Lower leg skin (tissue), 3 donors: ENCODE measurements at regions not wholly inside any gene's neighbourhood (a gene's known extent, or its start where the extent isn't known, plus 50 kb on each side); places are given as distances from the start of the nearest gene placed in this dataset.

Source experiments
- POLR2A ChIP-seq, 2 donors: fragments of 450-650 bp; IDR thresholded peaks; one replicate each; pipeline ENCODE4 v1.6.1; 2016 to 2017; ENCODE audit warnings: antibody characterized with exemption in 2 of 2, mild to moderate bottlenecking in 1 of 2, moderate library complexity in 1 of 2
- TF ChIP-seq, protein P1 (sequence below), 3 donors: fragments of 450-650 bp; IDR thresholded peaks; one replicate each; pipeline ENCODE4 v1.5.1; 2016; ENCODE audit warnings: antibody characterized with exemption in 3 of 3, mild to moderate bottlenecking in 3 of 3, moderate library complexity in 2 of 3

GRCh38 chr13:87398047-87398446, 273.1 kb upstream of the SLITRK5 start:
- TF ChIP-seq, protein P1, sequence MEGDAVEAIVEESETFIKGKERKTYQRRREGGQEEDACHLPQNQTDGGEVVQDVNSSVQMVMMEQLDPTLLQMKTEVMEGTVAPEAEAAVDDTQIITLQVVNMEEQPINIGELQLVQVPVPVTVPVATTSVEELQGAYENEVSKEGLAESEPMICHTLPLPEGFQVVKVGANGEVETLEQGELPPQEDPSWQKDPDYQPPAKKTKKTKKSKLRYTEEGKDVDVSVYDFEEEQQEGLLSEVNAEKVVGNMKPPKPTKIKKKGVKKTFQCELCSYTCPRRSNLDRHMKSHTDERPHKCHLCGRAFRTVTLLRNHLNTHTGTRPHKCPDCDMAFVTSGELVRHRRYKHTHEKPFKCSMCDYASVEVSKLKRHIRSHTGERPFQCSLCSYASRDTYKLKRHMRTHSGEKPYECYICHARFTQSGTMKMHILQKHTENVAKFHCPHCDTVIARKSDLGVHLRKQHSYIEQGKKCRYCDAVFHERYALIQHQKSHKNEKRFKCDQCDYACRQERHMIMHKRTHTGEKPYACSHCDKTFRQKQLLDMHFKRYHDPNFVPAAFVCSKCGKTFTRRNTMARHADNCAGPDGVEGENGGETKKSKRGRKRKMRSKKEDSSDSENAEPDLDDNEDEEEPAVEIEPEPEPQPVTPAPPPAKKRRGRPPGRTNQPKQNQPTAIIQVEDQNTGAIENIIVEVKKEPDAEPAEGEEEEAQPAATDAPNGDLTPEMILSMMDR (IDR thresholded peaks at IDR 0.05), result no peak
- no peak for TF ChIP-seq POLR2A (IDR thresholded peaks at IDR 0.05)
